Thymus (tissue), 11 donors: ENCODE measurements at regions not wholly inside any gene's neighbourhood (a gene's known extent, or its start where the extent isn't known, plus 50 kb on each side); places are given as distances from the start of the nearest gene placed in this dataset.

Experiments used
- DNase-seq, 9 donors: peaks; one replicate each; pipeline ENCODE4 v3.0.0-alpha.2; 2013; ENCODE audit warnings: low spot score in 9 of 9, low read depth in 6 of 9, missing footprints in 1 of 9
- H3K27ac ChIP-seq, 2 donors: one replicate each; pipeline ENCODE4 v1.5.1; 2013; ENCODE audit warnings: control low read depth in 1 of 2, low read depth in 1 of 2, low read length in 1 of 2, mild to moderate bottlenecking in 1 of 2, moderate library complexity in 1 of 2
- H3K27me3 ChIP-seq, 2 donors: one replicate each; pipeline ENCODE4 v1.5.1; 2013; ENCODE audit warnings: low read length in 1 of 2; ENCODE audit not compliant: control insufficient read depth in 2 of 2, insufficient read depth in 1 of 2
- H3K36me3 ChIP-seq, 2 donors: one replicate each; pipeline ENCODE4 v1.5.1; 2013; ENCODE audit warnings: low read length in 1 of 2, mild to moderate bottlenecking in 1 of 2, moderate library complexity in 1 of 2; ENCODE audit not compliant: control insufficient read depth in 2 of 2, insufficient read depth in 2 of 2
- H3K4me1 ChIP-seq, 2 donors: one replicate each; pipeline ENCODE4 v1.5.1; 2013; ENCODE audit warnings: low read length in 2 of 2; ENCODE audit not compliant: control insufficient read depth in 2 of 2, insufficient read depth in 2 of 2
- H3K4me3 ChIP-seq, 2 donors: one replicate each; pipeline ENCODE4 v1.5.1; 2013; ENCODE audit warnings: low read length in 2 of 2, control low read depth in 1 of 2, mild to moderate bottlenecking in 1 of 2
- H3K9me3 ChIP-seq, 2 donors: one replicate each; pipeline ENCODE4 v1.5.1; 2013; ENCODE audit warnings: low read length in 1 of 2, mild to moderate bottlenecking in 1 of 2; ENCODE audit not compliant: control insufficient read depth in 2 of 2, insufficient read depth in 1 of 2
- WGBS: extraction: QIAGEN DNeasy Blood & Tissue Kit; methylation state at CpG from one replicate; pipeline ENCODE4 v1.1.7; 2013; 5-methylcytosine and 5-hydroxymethylcytosine counted together
- donor health status: healthy.

GRCh38 chr18:60099709-60100108, 199.9 kb downstream of the PMAIP1 start:
- Histone ChIP-seq H3K36me3 (no peaks in the 10 kb centered on the region), H3K27ac (no peak overlapping the region), H3K4me1 (no peaks in the 10 kb centered on the region), H3K4me3 (no peak overlapping the region), H3K9me3 (no peaks in the 10 kb centered on the region), H3K27me3 (no peaks in the 10 kb centered on the region)
- 93% methylated on average over 2 of the region's 2 CpGs for WGBS
- no peak for DNase-seq

GRCh38 chr18:60096428-60096827, 196.6 kb downstream of the PMAIP1 start:
- WGBS, result 92% methylated on average over 1 of the region's 1 CpG

GRCh38 chr18:60092073-60092472, 192.3 kb downstream of the PMAIP1 start:
- H3K27ac ChIP-seq, result no peak overlapping the region
- H3K9me3 ChIP-seq, result peaks cover 0 to 3% of the 10 kb centered on the region in 2 donors
- H3K27me3 ChIP-seq, result no peaks in the 10 kb centered on the region
- peaks cover 0 to 7% of the 10 kb centered on the region in 2 donors for H3K4me1 ChIP-seq
- H3K36me3 ChIP-seq, result no peaks in the 10 kb centered on the region
- no peak overlapping the region for H3K4me3 ChIP-seq
- no peak for DNase-seq

More at GRCh38 chr18:60096428-60096827, 196.6 kb downstream of the PMAIP1 start:
- Histone ChIP-seq H3K4me1 (no peaks in the 10 kb centered on the region), H3K27ac (no peak overlapping the region), H3K36me3 (no peaks in the 10 kb centered on the region), H3K4me3 (no peak overlapping the region), H3K27me3 (no peaks in the 10 kb centered on the region), H3K9me3 (peaks cover 0 to 3% of the 10 kb centered on the region in 2 donors)
- DNase-seq, result peak in 1 of 9 donors; percentile 7

GRCh38 chr18:60090170-60090569, 190.4 kb downstream of the PMAIP1 start:
- peak in 7 of 9 donors; percentile 8 to 70 (median 19) for DNase-seq
- Histone ChIP-seq H3K36me3 (no peaks in the 10 kb centered on the region), H3K9me3 (peaks cover 0 to 3% of the 10 kb centered on the region in 2 donors), H3K4me3 (no peak overlapping the region), H3K27ac (no peak overlapping the region), H3K27me3 (no peaks in the 10 kb centered on the region), H3K4me1 (peaks cover 0 to 7% of the 10 kb centered on the region in 2 donors)
- WGBS, result 26% methylated on average over 7 of the region's 7 CpGs

- H3K36me3 ChIP-seq, result no peaks in the 10 kb centered on the region
- no peaks in the 10 kb centered on the region for H3K4me1 ChIP-seq
- 23% methylated on average over 1 of the region's 1 CpG for WGBS
- H3K27me3 ChIP-seq, result no peaks in the 10 kb centered on the region
- H3K4me3 ChIP-seq, result no peak overlapping the region
- H3K27ac ChIP-seq, result no peak overlapping the region
- DNase-seq, result peak in 6 of 9 donors; percentile 11 to 71 (median 20)
- H3K9me3 ChIP-seq, result no peaks in the 10 kb centered on the region
Observed at GRCh38 chr18:60082790-60083189, 183.0 kb downstream of the PMAIP1 start.

GRCh38 chr18:60082282-60082681, 182.5 kb downstream of the PMAIP1 start:
- no peak for DNase-seq
- Histone ChIP-seq H3K9me3 (no peaks in the 10 kb centered on the region), H3K27me3 (no peaks in the 10 kb centered on the region), H3K27ac (no peak overlapping the region), H3K36me3 (no peaks in the 10 kb centered on the region), H3K4me1 (no peaks in the 10 kb centered on the region), H3K4me3 (no peak overlapping the region)
- 95% methylated on average over 2 of the region's 2 CpGs for WGBS

- H3K27me3 ChIP-seq, result no peaks in the 10 kb centered on the region
- H3K36me3 ChIP-seq, result no peaks in the 10 kb centered on the region
- DNase-seq, result no peak
- peaks cover 0 to 4% of the 10 kb centered on the region in 2 donors for H3K9me3 ChIP-seq
- no peak overlapping the region for H3K4me3 ChIP-seq
- H3K4me1 ChIP-seq, result no peaks in the 10 kb centered on the region
- H3K27ac ChIP-seq, result no peak overlapping the region
- WGBS, result 95% methylated on average over 3 of the region's 3 CpGs
Observed at GRCh38 chr18:60075477-60075876, 175.7 kb downstream of the PMAIP1 start.

GRCh38 chr18:60070631-60071030, 170.8 kb downstream of the PMAIP1 start:
- Histone ChIP-seq H3K36me3 (no peaks in the 10 kb centered on the region), H3K4me3 (no peak overlapping the region), H3K9me3 (peaks cover 0 to 4% of the 10 kb centered on the region in 2 donors), H3K27ac (no peak overlapping the region), H3K4me1 (no peaks in the 10 kb centered on the region), H3K27me3 (no peaks in the 10 kb centered on the region)
- 76% methylated on average over 3 of the region's 3 CpGs for WGBS
- no peak for DNase-seq

- H3K9me3 ChIP-seq, result no peaks in the 10 kb centered on the region
- no peaks in the 10 kb centered on the region for H3K4me1 ChIP-seq
- no peaks in the 10 kb centered on the region for H3K36me3 ChIP-seq
- 82% methylated on average over 2 of the region's 2 CpGs for WGBS
- DNase-seq, result no peak
- no peaks in the 10 kb centered on the region for H3K27me3 ChIP-seq
- no peak overlapping the region for H3K4me3 ChIP-seq
- no peak overlapping the region for H3K27ac ChIP-seq
Observed at GRCh38 chr18:60069145-60069544, 169.3 kb downstream of the PMAIP1 start.
